Pulmonary artery endothelial cell (primary cell): ENCODE measurements at regions not wholly inside any gene's neighbourhood (a gene's known extent, or its start where the extent isn't known, plus 50 kb on each side); places are given as distances from the start of the nearest gene placed in this dataset.
A peak's percentile ranks its signal among the peaks of the same experiment; 100 is the strongest.
"Not testable (repeated sequence)": the region's sequence is repeated elsewhere in the genome, so short reads cannot be mapped to it uniquely, and the experiment has no call there.

Experiments
- DNase-seq: peaks from one replicate; pipeline ENCODE4 v3.0.0-alpha.2; 2011; ENCODE audit warnings: low read depth, low spot score

GRCh38 chr5:123746683-123747360, 234.8 kb downstream of the CSNK1G3 start:
- DNase-seq = no peak

GRCh38 chr5:123743990-123744583, 232.1 kb downstream of the CSNK1G3 start:
- no peak for DNase-seq

GRCh38 chr5:123735384-123735783, 223.4 kb downstream of the CSNK1G3 start:
- no peak for DNase-seq

GRCh38 chr5:123732257-123732656, 220.3 kb downstream of the CSNK1G3 start:
- DNase-seq = no peak

- DNase-seq = no peak
Observed at GRCh38 chr5:123722451-123722850, 210.5 kb downstream of the CSNK1G3 start.

- no peak for DNase-seq
Observed at GRCh38 chr5:123721675-123722276, 209.8 kb downstream of the CSNK1G3 start.

- DNase-seq = no peak
Observed at GRCh38 chr5:123720955-123721354, 209.0 kb downstream of the CSNK1G3 start.

GRCh38 chr5:123720339-123720738, 208.4 kb downstream of the CSNK1G3 start:
- DNase-seq = no peak

- DNase-seq = no peak
Observed at GRCh38 chr5:123719004-123719403, 207.0 kb downstream of the CSNK1G3 start.

- DNase-seq = peak; percentile 26
Observed at GRCh38 chr5:123718238-123718637, 206.3 kb downstream of the CSNK1G3 start.

- no peak for DNase-seq
Observed at GRCh38 chr5:123717139-123717538, 205.2 kb downstream of the CSNK1G3 start.

- no peak for DNase-seq
Observed at GRCh38 chr5:123710031-123710430, 198.1 kb downstream of the CSNK1G3 start.

- DNase-seq = no peak
Observed at GRCh38 chr5:123709422-123709821, 197.4 kb downstream of the CSNK1G3 start.

GRCh38 chr5:123708074-123708806, 196.3 kb downstream of the CSNK1G3 start:
- DNase-seq = peak; percentile 26

- DNase-seq = no peak
Observed at GRCh38 chr5:123706531-123706930, 194.6 kb downstream of the CSNK1G3 start.

- no peak for DNase-seq
Observed at GRCh38 chr5:123705741-123706140, 193.8 kb downstream of the CSNK1G3 start.

GRCh38 chr5:123701511-123702200, 189.7 kb downstream of the CSNK1G3 start:
- DNase-seq = no peak

- DNase-seq = peak; percentile 86
Observed at GRCh38 chr5:123700624-123701287, 188.8 kb downstream of the CSNK1G3 start.

GRCh38 chr5:123699571-123699970, 187.6 kb downstream of the CSNK1G3 start:
- DNase-seq = no peak

GRCh38 chr5:123698937-123699336, 187.0 kb downstream of the CSNK1G3 start:
- DNase-seq = not testable (repeated sequence)

GRCh38 chr5:123696921-123697341, 185.0 kb downstream of the CSNK1G3 start:
- DNase-seq = no peak
